Femur (tissue), 1 donor: ENCODE measurements at regions not wholly inside any gene's neighbourhood (a gene's known extent, or its start where the extent isn't known, plus 50 kb on each side); places are given as distances from the start of the nearest gene placed in this dataset.

Experiments
- DNase-seq: peaks from one replicate; pipeline ENCODE4 v3.0.0-alpha.2; 2017

DNA sequence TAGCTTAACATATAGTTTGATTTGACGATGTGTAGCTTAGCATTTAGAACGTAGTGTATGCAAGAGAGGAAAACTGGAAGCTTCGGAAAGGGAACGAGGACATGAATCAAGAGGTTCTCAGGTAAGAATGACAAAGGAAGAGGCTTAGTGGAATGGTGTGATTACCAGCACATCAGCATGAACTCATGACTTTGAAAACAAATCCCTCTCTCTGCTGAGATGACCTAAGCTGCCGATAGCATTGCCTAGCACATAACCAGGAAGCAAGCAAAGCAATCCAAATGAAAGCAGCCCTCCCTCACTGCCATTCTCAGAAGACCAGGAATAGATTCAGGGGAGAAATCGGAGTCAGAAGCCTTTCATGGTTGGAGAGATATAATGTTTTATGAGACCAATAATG is 51.3 kb upstream of the CCL1 start:
- DNase-seq = no peak

DNA sequence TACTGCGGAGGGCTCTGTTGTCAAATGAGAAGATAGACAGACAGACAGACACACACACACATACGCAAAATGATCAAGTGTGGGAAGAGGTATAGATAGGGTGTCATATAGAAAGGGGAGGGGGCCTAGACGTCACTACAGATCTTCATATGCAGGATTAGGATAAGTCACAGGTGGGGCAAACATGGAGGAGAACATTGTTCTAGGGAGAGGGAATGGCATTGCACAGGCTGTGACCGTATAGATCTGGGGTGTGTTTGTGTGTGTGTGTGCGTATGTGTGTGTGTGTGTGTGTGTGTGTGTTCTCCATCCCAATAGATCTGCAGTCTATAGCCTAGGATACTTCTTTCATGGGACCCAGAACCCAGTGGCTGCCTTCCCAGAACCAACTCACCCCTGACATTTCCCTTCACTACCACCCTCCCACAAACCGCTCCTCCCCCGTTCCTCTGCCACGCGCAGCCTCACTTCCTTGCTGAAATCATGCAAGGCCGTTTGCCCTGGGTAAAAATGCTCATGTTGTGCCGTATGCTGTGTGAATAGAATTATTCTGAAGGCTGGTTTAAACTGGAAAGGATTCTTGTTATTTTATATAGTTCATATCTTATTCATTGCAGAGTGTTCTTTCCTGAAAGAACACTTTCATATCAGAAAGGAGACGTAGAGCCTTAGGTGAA is 50.5 kb upstream of the CCL1 start:
- DNase-seq = no peak

DNA sequence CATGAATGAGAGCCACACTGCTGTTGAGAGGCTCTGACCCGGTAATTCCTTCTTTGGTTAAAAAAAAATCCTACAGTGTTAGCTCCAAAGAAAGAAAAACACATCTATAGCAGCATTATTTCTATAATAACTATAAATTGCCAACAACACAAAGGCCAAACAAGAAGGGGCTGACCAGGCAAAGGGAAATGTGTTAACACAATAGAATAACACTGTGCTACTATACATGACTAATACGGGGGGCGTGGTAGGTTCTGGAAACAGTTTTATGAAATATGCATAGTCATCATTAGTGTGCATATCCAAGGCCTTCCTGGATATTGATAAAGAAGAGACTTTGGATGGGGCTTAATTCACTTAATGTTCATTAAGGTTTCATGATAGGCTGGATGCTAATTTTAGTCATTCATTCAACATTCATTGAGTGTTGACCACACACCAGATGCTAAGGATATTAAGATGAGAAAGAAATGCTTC is 50.0 kb upstream of the CCL1 start:
- DNase-seq = no peak
